DND-41 (cell line): ENCODE measurements at regions not wholly inside any gene's neighbourhood (a gene's known extent, or its start where the extent isn't known, plus 50 kb on each side); places are given as distances from the start of the nearest gene placed in this dataset.
"Not testable (repeated sequence)": the region's sequence is repeated elsewhere in the genome, so short reads cannot be mapped to it uniquely, and the experiment has no call there.

ENCODE experiments used
- ATAC-seq: fragments of 200-7000 bp; cut with Tn5 transposase; 3 replicates; pipeline ENCODE4 v1.9.1; 2021; ENCODE audit warnings: low read depth; ENCODE audit not compliant: insufficient read depth
- DNase-seq: peaks from one replicate; pipeline ENCODE4 v3.0.0-alpha.2; 2020
- H2AFZ ChIP-seq: 2 replicates; pipeline ENCODE4 v1.6.0; 2012; ENCODE audit warnings: low read depth, low read length
- H3K27ac ChIP-seq: 2 replicates; pipeline ENCODE4 v1.5.1; 2012; ENCODE audit warnings: low read length, inconsistent platforms
- H3K27me3 ChIP-seq: fragments of 200-600 bp; sonication (generic); 2 replicates; pipeline ENCODE4 v1.6.0; 2012; ENCODE audit warnings: low read length, mild to moderate bottlenecking, inconsistent platforms; ENCODE audit not compliant: insufficient read depth, poor library complexity
- H3K36me3 ChIP-seq: 2 replicates; pipeline ENCODE4 v1.5.1; 2012; ENCODE audit warnings: low read length, inconsistent platforms; ENCODE audit not compliant: insufficient read depth
- H3K4me1 ChIP-seq: 2 replicates; pipeline ENCODE4 v1.5.1; 2012; ENCODE audit warnings: mild to moderate bottlenecking, low read length; ENCODE audit not compliant: insufficient read depth
- H3K4me2 ChIP-seq: 2 replicates; pipeline ENCODE4 v1.6.0; 2012; ENCODE audit warnings: mild to moderate bottlenecking, moderate library complexity, low read length, inconsistent platforms; ENCODE audit not compliant: insufficient read depth
- H3K4me3 ChIP-seq, 2 experiments: fragments of 200-600 bp in 1 of 2; shearing (Covaris generic) in 1 of 2; 2 replicates each; pipeline ENCODE4 v1.5.1; 2012 to 2016; ENCODE audit warnings: inconsistent platforms in 2 of 2, low read length in 2 of 2, mild to moderate bottlenecking in 2 of 2, low read depth in 1 of 2, moderate library complexity in 1 of 2
- H3K79me2 ChIP-seq: 2 replicates; pipeline ENCODE4 v1.6.0; 2012; ENCODE audit warnings: low read length, inconsistent platforms; ENCODE audit not compliant: insufficient read depth
- H3K9ac ChIP-seq: 2 replicates; pipeline ENCODE4 v1.6.0; 2012; ENCODE audit warnings: low read depth, mild to moderate bottlenecking, inconsistent platforms, low read length, moderate library complexity
- H3K9me3 ChIP-seq: 2 replicates; pipeline ENCODE4 v1.5.1; 2012; ENCODE audit warnings: low read length, moderate library complexity, mild to moderate bottlenecking, inconsistent platforms; ENCODE audit not compliant: insufficient read depth, severe bottlenecking
- H4K20me1 ChIP-seq: 2 replicates; pipeline ENCODE4 v1.6.0; 2012; ENCODE audit warnings: low read length; ENCODE audit not compliant: insufficient read depth
- EZH2 ChIP-seq: IDR thresholded peaks from 3 replicates; pipeline ENCODE4 v1.6.1; 2012; ENCODE audit warnings: borderline replicate concordance, low read depth, mild to moderate bottlenecking, moderate library complexity, low read length, inconsistent platforms; ENCODE audit not compliant: severe bottlenecking
- TF ChIP-seq, protein P1 (sequence below): IDR thresholded peaks from 2 replicates; pipeline ENCODE4 v1.5.1; 2012; ENCODE audit warnings: borderline replicate concordance, low read length, moderate library complexity, mild to moderate bottlenecking; ENCODE audit not compliant: poor library complexity, severe bottlenecking; ENCODE audit errors: extremely low read depth

DNA sequence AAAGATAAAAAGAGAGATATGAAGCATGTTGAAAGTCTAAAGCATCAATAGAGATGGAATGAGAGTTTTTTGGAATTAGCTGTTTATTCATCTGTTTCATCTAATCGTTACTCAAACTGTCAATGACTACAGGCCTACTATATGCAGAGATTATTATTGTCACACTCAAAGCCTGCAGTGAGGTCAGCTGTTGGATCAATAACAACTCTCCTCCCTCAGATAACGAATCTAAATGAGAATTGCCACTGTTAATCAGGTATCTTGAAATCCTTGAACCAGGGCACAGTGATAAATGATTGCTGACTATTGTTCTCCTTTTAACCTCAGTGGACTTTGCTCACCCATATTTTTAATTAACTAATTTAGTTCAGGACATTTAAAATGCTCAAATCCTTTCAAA lies 192.3 kb upstream of the SGO1 start:
- no peak overlapping the region for H2AFZ ChIP-seq

GRCh38 chr3:20376665-20377217 lies 190.7 kb upstream of the SGO1 start:
- Histone ChIP-seq H4K20me1 (no peaks in the 10 kb centered on the region), H3K79me2 (no peaks in the 10 kb centered on the region), H3K4me2 (no peak overlapping the region), H3K4me1 (no peaks in the 10 kb centered on the region), H3K9me3 (no peaks in the 10 kb centered on the region), H3K9ac (no peak overlapping the region), H3K4me3 (no peak overlapping the region), H3K27ac (no peak overlapping the region), H2AFZ (no peak overlapping the region), H3K27me3 (no peaks in the 10 kb centered on the region), H3K36me3 (no peaks in the 10 kb centered on the region)
- DNase-seq = no peak
- TF ChIP-seq, protein P1, sequence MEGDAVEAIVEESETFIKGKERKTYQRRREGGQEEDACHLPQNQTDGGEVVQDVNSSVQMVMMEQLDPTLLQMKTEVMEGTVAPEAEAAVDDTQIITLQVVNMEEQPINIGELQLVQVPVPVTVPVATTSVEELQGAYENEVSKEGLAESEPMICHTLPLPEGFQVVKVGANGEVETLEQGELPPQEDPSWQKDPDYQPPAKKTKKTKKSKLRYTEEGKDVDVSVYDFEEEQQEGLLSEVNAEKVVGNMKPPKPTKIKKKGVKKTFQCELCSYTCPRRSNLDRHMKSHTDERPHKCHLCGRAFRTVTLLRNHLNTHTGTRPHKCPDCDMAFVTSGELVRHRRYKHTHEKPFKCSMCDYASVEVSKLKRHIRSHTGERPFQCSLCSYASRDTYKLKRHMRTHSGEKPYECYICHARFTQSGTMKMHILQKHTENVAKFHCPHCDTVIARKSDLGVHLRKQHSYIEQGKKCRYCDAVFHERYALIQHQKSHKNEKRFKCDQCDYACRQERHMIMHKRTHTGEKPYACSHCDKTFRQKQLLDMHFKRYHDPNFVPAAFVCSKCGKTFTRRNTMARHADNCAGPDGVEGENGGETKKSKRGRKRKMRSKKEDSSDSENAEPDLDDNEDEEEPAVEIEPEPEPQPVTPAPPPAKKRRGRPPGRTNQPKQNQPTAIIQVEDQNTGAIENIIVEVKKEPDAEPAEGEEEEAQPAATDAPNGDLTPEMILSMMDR = no peak
- no peak for TF ChIP-seq EZH2
- ATAC-seq = no peak

More for the DNA sequence above, 192.3 kb upstream of the SGO1 start:
- TF ChIP-seq EZH2 = no peak
- TF ChIP-seq, protein P1 = no peak
- no peaks in the 10 kb centered on the region for H3K4me1 ChIP-seq
- no peaks in the 10 kb centered on the region for H4K20me1 ChIP-seq
- H3K27ac ChIP-seq = no peak overlapping the region
- no peak overlapping the region for H3K4me3 ChIP-seq
- H3K27me3 ChIP-seq = no peaks in the 10 kb centered on the region
- ATAC-seq (no peak), DNase-seq (no peak)
- H3K4me2 ChIP-seq = no peak overlapping the region
- no peaks in the 10 kb centered on the region for H3K79me2 ChIP-seq
- H3K9ac ChIP-seq = no peak overlapping the region
- no peaks in the 10 kb centered on the region for H3K36me3 ChIP-seq
- no peaks in the 10 kb centered on the region for H3K9me3 ChIP-seq

DNA sequence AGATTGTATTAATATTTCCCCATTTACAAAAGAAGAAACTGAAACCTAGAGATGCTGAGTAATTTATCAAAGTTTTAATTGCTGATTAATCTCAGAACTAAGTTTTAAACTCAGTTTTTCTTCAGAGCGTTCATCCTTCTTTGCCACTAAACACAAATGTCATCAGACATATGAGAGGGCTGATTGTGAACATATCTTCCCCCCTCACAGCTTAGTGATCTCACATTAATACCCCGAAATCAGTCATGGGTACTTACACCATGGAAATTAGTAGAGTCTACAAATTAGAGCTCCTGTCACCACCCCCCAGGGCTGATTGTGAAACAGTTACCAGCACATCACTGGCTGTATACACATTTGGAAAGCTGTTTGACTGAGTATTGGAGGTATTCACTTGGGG lies 189.3 kb upstream of the SGO1 start:
- no peak for TF ChIP-seq EZH2
- TF ChIP-seq, protein P1 = no peak
- H3K4me3 ChIP-seq = no peak overlapping the region
- H3K9ac ChIP-seq = no peak overlapping the region
- no peaks in the 10 kb centered on the region for H3K36me3 ChIP-seq
- no peaks in the 10 kb centered on the region for H3K9me3 ChIP-seq
- no peaks in the 10 kb centered on the region for H3K4me1 ChIP-seq
- DNase-seq (no peak), ATAC-seq (no peak)
- no peak overlapping the region for H2AFZ ChIP-seq
- no peak overlapping the region for H3K4me2 ChIP-seq
- no peaks in the 10 kb centered on the region for H3K79me2 ChIP-seq
- H3K27me3 ChIP-seq = no peaks in the 10 kb centered on the region
- H3K27ac ChIP-seq = no peak overlapping the region
- H4K20me1 ChIP-seq = no peaks in the 10 kb centered on the region

- H3K4me1 ChIP-seq, H3K27me3 ChIP-seq, H4K20me1 ChIP-seq, ATAC-seq, H3K9me3 ChIP-seq, H2AFZ ChIP-seq, H3K4me3 ChIP-seq, H3K79me2 ChIP-seq, H3K27ac ChIP-seq, H3K36me3 ChIP-seq, H3K4me2 ChIP-seq, DNase-seq, H3K9ac ChIP-seq: not testable (repeated sequence)
Measured at GRCh38 chr3:20370273-20371063, 184.5 kb upstream of the SGO1 start.
